SK-N-SH (cell line): ENCODE measurements at regions not wholly inside any gene's neighbourhood (a gene's known extent, or its start where the extent isn't known, plus 50 kb on each side); places are given as distances from the start of the nearest gene placed in this dataset.
A peak's percentile ranks its signal among the peaks of the same experiment; 100 is the strongest.

Experiments used
- CTCF ChIA-PET: fragments of 300-600, 350-600 bp; formaldehyde crosslinking; extraction: SDS; loops from one replicate; lab custom pipeline; 2021; lab: Yijun Ruan, JAX
- POLR2A ChIA-PET: fragments of 350-600 bp; sonication (Branson Sonifier 250); formaldehyde crosslinking; extraction: SDS; loops from one replicate; lab custom pipeline; 2020; ENCODE audit warnings: antibody characterized with exemption, inconsistent platforms; lab: Yijun Ruan, JAX
- DNase-seq: peaks from one replicate; pipeline ENCODE4 v3.0.0; 2012
- H2AFZ ChIP-seq: fragments of 200-600 bp; sonication (generic); 2 replicates; pipeline ENCODE4 v1.8.1; 2016; ENCODE audit warnings: antibody characterized with exemption, mild to moderate bottlenecking, low read depth
- H3F3A ChIP-seq: fragments of 200-600 bp; sonication (generic); replicated peaks from 2 replicates; pipeline ENCODE3; 2016; ENCODE audit warnings: antibody characterized with exemption, mild to moderate bottlenecking; ENCODE audit not compliant: insufficient read depth
- H3K27ac ChIP-seq, 2 experiments: fragments of 200-500 bp in 1 of 2; fragments of 200-600 bp in 1 of 2; sonication (Bioruptor generic) in 1 of 2; sonication (generic), shearing (Covaris generic) in 1 of 2; 2 replicates each; pipeline versions ENCODE4 v1.5.1 to v1.6.1; 2014 to 2016; ENCODE audit warnings: low read depth in 2 of 2, inconsistent platforms in 1 of 2, low read length in 1 of 2, mild to moderate bottlenecking in 1 of 2, mixed read lengths in 1 of 2
- H3K27me3 ChIP-seq: fragments of 200-600 bp; sonication (generic), shearing (Covaris generic); 2 replicates; pipeline ENCODE4 v1.6.1; 2016; ENCODE audit warnings: mixed run types; ENCODE audit not compliant: insufficient read depth
- H3K36me3 ChIP-seq, 2 experiments: fragments of 200-500 bp in 1 of 2; fragments of 200-600 bp in 1 of 2; sonication (Bioruptor generic) in 1 of 2; sonication (generic) in 1 of 2; replicated peaks in 1 of 2; 2 replicates each; pipeline versions ENCODE3 to v1.5.1; 2014 to 2016; ENCODE audit warnings: low read length in 1 of 2, mild to moderate bottlenecking in 1 of 2; ENCODE audit not compliant: insufficient read depth in 2 of 2, control insufficient read depth in 1 of 2
- H3K4me1 ChIP-seq, 2 experiments: fragments of 200-500 bp in 1 of 2; fragments of 200-600 bp in 1 of 2; sonication (Bioruptor generic) in 1 of 2; sonication (generic), shearing (Covaris generic) in 1 of 2; 2 replicates each; pipeline versions ENCODE4 v1.5.1 to v1.6.1; 2014 to 2016; ENCODE audit warnings: low read depth in 1 of 2, low read length in 1 of 2, mixed run types in 1 of 2; ENCODE audit not compliant: insufficient read depth in 2 of 2, control insufficient read depth in 1 of 2
- H3K4me2 ChIP-seq: fragments of 200-600 bp; sonication (generic), shearing (Covaris generic); 2 replicates; pipeline ENCODE4 v1.6.1; 2017; ENCODE audit warnings: mixed run types
- H3K4me3 ChIP-seq, 2 experiments: fragments of 200-500 bp in 1 of 2; fragments of 200-600 bp in 1 of 2; sonication (Bioruptor generic) in 1 of 2; sonication (generic), shearing (Covaris generic) in 1 of 2; 2 replicates each; pipeline versions ENCODE4 v1.5.1 to v1.8.1; 2014 to 2016; ENCODE audit warnings: low read depth in 2 of 2, inconsistent platforms in 1 of 2, low read length in 1 of 2, mild to moderate bottlenecking in 1 of 2, mixed read lengths in 1 of 2, moderate library complexity in 1 of 2
- H3K79me2 ChIP-seq: fragments of 200-600 bp; sonication (generic); 2 replicates; pipeline ENCODE4 v1.8.1; 2017; ENCODE audit warnings: mild to moderate bottlenecking; ENCODE audit not compliant: insufficient read depth
- H3K9ac ChIP-seq: fragments of 200-600 bp; sonication (generic); 2 replicates; pipeline ENCODE4 v1.6.1; 2017; ENCODE audit warnings: mixed run types
- H3K9me2 ChIP-seq: fragments of 200-600 bp; sonication (generic); 2 replicates; pipeline ENCODE4 v1.6.1; 2017; ENCODE audit warnings: mixed run types
- H3K9me3 ChIP-seq: fragments of 200-600 bp; sonication (generic); 2 replicates; pipeline ENCODE4 v1.6.1; 2017; ENCODE audit warnings: mixed run types, mild to moderate bottlenecking, moderate library complexity
- H4K20me1 ChIP-seq: fragments of 200-600 bp; sonication (generic); 2 replicates; pipeline ENCODE4 v1.6.1; 2017; ENCODE audit warnings: mild to moderate bottlenecking, mixed run types; ENCODE audit not compliant: insufficient read depth
- CTCF ChIP-seq: fragments of 200-600 bp; sonication (generic); IDR thresholded peaks from 2 replicates; pipeline ENCODE4 v1.6.1; 2017; ENCODE audit warnings: antibody characterized with exemption, mild to moderate bottlenecking, moderate library complexity
- ELF1 ChIP-seq: IDR thresholded peaks from 2 replicates; pipeline ENCODE4 v1.4.0; 2012
- EP300 ChIP-seq, 2 experiments: IDR thresholded peaks; 2 replicates each; pipeline versions ENCODE4 v1.4.0 to v1.6.1; 2012; ENCODE audit warnings: borderline replicate concordance in 1 of 2, low read depth in 1 of 2, low read length in 1 of 2
- EZH2phosphoT487 ChIP-seq: fragments of 200-600 bp; sonication (generic); IDR thresholded peaks from 2 replicates; pipeline ENCODE4 v1.6.1; 2017; ENCODE audit warnings: low read depth, mixed run types, mild to moderate bottlenecking, antibody characterized with exemption, moderate library complexity, borderline replicate concordance
- FOSL2 ChIP-seq: IDR thresholded peaks from 2 replicates; pipeline ENCODE4 v1.4.0; 2012; ENCODE audit warnings: low read depth, mild to moderate bottlenecking, moderate library complexity, borderline replicate concordance
- FOXJ3 ChIP-seq: sonication (generic); formaldehyde crosslinking; IDR thresholded peaks from 2 replicates; pipeline ENCODE4 v1.5.1; 2020; ENCODE audit warnings: mild to moderate bottlenecking, missing genetic modification reagents
- FOXM1 ChIP-seq: IDR thresholded peaks from 2 replicates; pipeline ENCODE4 v1.4.0; 2012; ENCODE audit warnings: low read depth, mild to moderate bottlenecking
- GATA2 ChIP-seq: sonication (generic); formaldehyde crosslinking; IDR thresholded peaks from 2 replicates; pipeline ENCODE4 v1.5.0; 2020; ENCODE audit warnings: mild to moderate bottlenecking, missing genetic modification reagents
- JUND ChIP-seq: IDR thresholded peaks from 2 replicates; pipeline ENCODE4 v1.4.0; 2012
- MXI1 ChIP-seq: IDR thresholded peaks from 2 replicates; pipeline ENCODE4 v1.6.1; 2012; ENCODE audit warnings: mild to moderate bottlenecking, low read depth, low read length, improper control_type of control experiment
- NFIC ChIP-seq: IDR thresholded peaks from 2 replicates; pipeline ENCODE4 v1.4.0; 2012; ENCODE audit warnings: borderline replicate concordance
- PBX3 ChIP-seq: IDR thresholded peaks from 2 replicates; pipeline ENCODE4; 2012
- RFX5 ChIP-seq: IDR thresholded peaks from 2 replicates; pipeline ENCODE4 v1.6.1; 2012; ENCODE audit warnings: mild to moderate bottlenecking, improper control_type of control experiment, low read length
- RXRA ChIP-seq: IDR thresholded peaks from 2 replicates; pipeline ENCODE4 v1.4.0; 2012; ENCODE audit warnings: low read depth, mild to moderate bottlenecking, borderline replicate concordance
- SIN3A ChIP-seq: IDR thresholded peaks from 2 replicates; pipeline ENCODE4 v1.6.1; 2012; ENCODE audit warnings: low read depth, mild to moderate bottlenecking, low read length, moderate library complexity, borderline replicate concordance
- SMC3 ChIP-seq: IDR thresholded peaks from 2 replicates; pipeline ENCODE4 v1.6.1; 2012; ENCODE audit warnings: low read depth, low read length, improper control_type of control experiment
- TEAD4 ChIP-seq: IDR thresholded peaks from 2 replicates; pipeline ENCODE4 v1.4.0; 2012; ENCODE audit warnings: mild to moderate bottlenecking, borderline replicate concordance; ENCODE audit not compliant: insufficient read depth
- USF2 ChIP-seq: fragments of 150-350 bp; IDR thresholded peaks from 2 replicates; pipeline ENCODE4 v1.6.1; 2017; ENCODE audit warnings: antibody characterized with exemption, low read length, low read depth, borderline replicate concordance
- YY1 ChIP-seq: IDR thresholded peaks from 2 replicates; pipeline ENCODE4 v1.4.0; 2012; ENCODE audit warnings: low read depth, mild to moderate bottlenecking
- WGBS: methylation state at CpG from one replicate; pipeline ENCODE4 v1.1.6; 2017; ENCODE audit warnings: low lambda C conversion rate; 5-methylcytosine and 5-hydroxymethylcytosine counted together
- TF ChIP-seq, protein P1 (sequence below): fragments of 150-350 bp; IDR thresholded peaks from 2 replicates; pipeline ENCODE4 v1.6.1; 2016; ENCODE audit warnings: mild to moderate bottlenecking, low read depth, low read length

DNA sequence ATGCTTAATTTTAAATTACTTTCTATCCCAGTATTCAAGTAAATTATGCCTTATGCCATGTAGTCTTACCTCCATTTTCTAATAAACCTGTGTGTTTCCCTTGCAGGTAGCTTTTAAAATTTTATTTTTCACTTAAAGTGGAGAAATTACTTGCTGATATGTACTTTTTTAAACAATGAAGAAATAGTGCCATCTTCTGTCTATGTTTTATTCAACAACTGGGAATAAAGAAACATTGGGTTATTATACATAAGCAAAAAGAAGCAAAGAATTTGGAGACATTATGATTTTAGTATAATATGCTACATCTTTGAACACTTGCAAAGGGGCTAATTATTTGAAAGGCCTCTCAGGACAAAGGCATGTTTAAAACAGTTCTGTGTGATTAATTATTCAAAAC, 1912.9 kb downstream of the MRPL39 start (continued):
- TF ChIP-seq CTCF: peak; percentile 17; the same call in 1 of the 2 replicates
- no peak for TF ChIP-seq PBX3

- H4K20me1 ChIP-seq: no peaks in the 10 kb centered on the region
Observed at GRCh38 chr21:23690316-23690715, 1917.0 kb downstream of the MRPL39 start.

More at GRCh38 chr21:23690316-23690715, 1917.0 kb downstream of the MRPL39 start:
- Histone ChIP-seq H3K4me1 (no peaks in the 10 kb centered on the region; a peak in 1 of 4 replicates), H3K9me2 (no peaks in the 10 kb centered on the region), H3K9ac (no peak overlapping the region), H3K79me2 (no peaks in the 10 kb centered on the region), H3K4me2 (no peak overlapping the region), H3K27me3 (no peaks in the 10 kb centered on the region), H3K36me3 (no peaks in the 10 kb centered on the region), H3F3A (no peaks in the 10 kb centered on the region)
- CTCF ChIA-PET: interaction anchor here (0.6 to 1.2 kb wide), 2 partner anchors 14 to 389 kb away, joined by 3 read pairs; no protein-coding TSS in a partner anchor
- DNase-seq: no peak
- TF ChIP-seq YY1 (no peak), SMC3 (no peak), RXRA (no peak), EP300 (IDR thresholded peaks at IDR 0.05; ENCODE audit: borderline replicate concordance in 1 of 2, low read depth in 1 of 2, low read length in 1 of 2) (no peak), FOXJ3 (no peak), GATA2 (CRISPR knock-in tag) (no peak), RFX5 (no peak), EZH2phosphoT487 (no peak), SIN3A (no peak), USF2 (no peak), ELF1 (no peak), FOXM1 (no peak), TEAD4 (no peak), NFIC (no peak), MXI1 (no peak), FOSL2 (no peak), JUND (no peak)
- TF ChIP-seq, protein P1, sequence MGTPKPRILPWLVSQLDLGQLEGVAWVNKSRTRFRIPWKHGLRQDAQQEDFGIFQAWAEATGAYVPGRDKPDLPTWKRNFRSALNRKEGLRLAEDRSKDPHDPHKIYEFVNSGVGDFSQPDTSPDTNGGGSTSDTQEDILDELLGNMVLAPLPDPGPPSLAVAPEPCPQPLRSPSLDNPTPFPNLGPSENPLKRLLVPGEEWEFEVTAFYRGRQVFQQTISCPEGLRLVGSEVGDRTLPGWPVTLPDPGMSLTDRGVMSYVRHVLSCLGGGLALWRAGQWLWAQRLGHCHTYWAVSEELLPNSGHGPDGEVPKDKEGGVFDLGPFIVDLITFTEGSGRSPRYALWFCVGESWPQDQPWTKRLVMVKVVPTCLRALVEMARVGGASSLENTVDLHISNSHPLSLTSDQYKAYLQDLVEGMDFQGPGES: no peak
- TF ChIP-seq, all 33 proteins: peak for 0
- POLR2A ChIA-PET: no interaction called here
- H3K9me3 ChIP-seq: no peaks in the 10 kb centered on the region
- no peak overlapping the region for H2AFZ ChIP-seq
- whole genome bisulfite sequencing: 26% methylated on average over 3 of the region's 3 CpGs
- H3K27ac ChIP-seq: no peak overlapping the region
- no peak overlapping the region for H3K4me3 ChIP-seq
